Activated CD4-positive, alpha-beta T cell treated with anti-CD3 and anti-CD28 coated beads for 48 hours (primary cell): ENCODE measurements at regions not wholly inside any gene's neighbourhood (a gene's known extent, or its start where the extent isn't known, plus 50 kb on each side); places are given as distances from the start of the nearest gene placed in this dataset.

Source experiments
- DNase-seq: peaks from one replicate; pipeline ENCODE4 v3.0.0-alpha.2; 2020

DNA sequence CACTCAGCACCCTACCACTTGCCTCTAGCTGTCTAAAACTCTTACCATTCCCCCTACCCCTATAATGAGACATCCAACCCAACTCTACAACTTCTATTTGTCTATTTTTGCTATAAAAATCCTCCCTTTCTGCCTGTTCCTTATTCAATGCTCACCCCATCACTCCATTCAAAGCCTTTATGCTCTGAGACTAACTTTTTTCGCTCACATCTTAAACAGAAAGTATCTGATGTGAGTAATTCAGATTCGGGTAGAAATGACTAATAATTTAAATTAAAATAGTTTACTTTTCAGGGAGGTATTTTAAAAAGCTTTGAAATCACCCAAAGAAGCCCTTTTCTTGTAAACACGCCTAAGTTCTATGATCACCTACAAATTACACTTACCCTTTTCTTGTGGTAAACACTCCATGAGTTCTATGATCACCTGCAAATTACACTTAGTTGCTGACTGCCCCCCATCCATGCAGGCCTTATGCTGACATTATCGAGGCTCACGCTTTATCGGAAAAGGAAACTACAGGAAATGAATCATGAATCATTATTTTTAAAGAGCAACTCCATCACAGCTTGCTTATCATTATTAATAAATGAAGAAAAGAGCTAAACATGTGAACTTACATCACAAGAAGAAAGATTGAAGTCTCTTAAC lies 168.7 kb upstream of the PPP1R2C start:
- no peak for DNase-seq

DNA sequence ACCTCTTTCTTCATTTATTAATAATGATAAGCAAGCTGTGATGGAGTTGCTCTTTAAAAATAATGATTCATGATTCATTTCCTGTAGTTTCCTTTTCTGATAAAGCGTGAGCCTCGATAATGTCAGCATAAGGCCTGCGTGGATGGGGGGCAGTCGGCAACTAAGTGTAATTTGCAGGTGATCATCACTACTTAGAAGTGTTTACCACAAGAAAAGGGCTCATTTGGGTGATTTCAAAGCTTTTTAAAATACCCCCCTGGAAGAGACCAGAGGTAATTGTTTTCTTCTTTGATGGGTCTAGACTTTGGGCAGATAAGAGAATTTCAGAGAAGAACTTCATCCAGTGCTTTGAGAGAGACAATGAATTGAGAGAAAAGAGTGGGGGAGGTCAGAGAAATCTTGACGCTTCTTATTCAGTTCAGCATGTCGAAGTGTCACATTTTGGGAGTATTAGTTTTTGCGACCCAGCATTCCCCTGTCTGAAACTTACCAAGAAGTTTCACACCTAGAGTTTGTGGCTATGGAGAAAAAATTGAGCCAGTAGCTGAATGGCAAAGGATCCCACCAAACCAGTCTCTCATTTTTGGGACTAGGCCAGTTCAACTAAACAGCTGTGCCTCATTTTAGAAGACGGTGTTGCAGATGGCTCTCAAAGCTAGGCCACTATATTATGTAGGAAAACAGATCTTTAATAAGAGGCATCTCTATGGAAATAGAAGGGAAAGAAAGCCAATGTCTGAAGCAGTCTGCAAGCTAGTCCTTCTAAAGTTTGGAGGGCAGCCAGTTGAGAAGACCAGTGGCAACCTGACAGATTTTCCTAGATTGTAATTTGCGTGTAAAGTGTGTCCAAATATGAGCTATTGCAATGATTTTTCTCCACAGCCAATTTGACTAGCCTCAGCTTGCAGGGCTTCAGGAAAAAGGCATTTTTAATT lies 171.0 kb upstream of the PPP1R2C start:
- DNase-seq: no peak

DNA sequence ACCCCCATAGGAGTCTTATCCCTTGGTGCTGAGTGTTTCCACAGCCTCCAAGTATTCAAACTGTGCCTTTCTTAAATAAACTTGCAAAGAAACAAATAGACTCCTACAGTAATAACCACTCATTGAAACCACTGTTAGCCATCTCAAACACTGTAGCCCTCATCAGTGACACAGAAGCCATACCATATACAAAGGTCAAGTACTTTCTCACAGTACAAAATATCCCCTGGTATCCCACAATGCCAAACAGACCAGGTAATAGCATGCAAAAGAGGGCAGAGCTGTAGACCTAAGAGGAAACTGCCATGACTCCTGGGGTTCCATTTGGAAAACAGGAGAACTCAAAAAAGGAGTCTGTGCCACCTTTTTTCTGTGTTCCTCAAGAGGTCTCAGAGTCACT lies 173.8 kb upstream of the PPP1R2C start:
- DNase-seq: no peak

DNA sequence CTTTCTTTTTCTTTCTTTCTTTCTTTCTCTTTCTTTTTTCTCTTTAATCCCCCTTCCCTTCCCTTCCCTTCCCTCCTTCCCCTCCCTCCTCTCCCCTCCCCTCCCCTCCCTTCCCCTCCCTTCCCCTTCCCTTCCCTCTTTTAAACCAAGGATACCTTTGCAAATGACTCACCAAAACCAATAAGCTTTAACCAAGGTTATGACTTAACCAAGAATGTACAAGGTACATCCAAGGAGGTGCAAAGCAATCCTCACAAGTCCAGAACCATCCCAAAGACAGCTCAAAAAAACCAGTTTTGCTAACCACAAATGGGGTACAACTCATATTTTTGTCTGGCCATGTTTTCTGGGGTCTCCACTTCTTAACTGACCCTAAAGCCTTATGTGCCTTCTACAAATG lies 174.7 kb upstream of the PPP1R2C start:
- no peak for DNase-seq

DNA sequence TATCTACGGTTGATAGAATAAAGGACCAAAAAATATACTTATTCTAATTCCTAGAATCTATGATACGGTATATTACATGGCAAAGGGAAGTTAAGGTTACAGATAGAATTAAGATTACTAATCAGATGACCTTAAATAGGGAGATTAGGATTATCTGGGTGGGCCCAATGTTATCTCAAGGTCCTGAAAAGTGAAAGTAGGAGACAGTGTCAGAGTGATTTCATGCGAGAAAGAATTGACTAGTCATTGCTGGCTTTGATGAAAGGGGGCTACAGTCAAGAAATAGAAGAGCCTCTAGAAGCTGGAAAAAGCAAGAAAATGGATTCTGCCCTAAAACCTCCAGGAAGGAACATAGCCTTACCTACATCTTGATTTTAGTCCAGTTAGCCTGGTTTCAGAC lies 176.9 kb upstream of the PPP1R2C start:
- DNase-seq: no peak

DNA sequence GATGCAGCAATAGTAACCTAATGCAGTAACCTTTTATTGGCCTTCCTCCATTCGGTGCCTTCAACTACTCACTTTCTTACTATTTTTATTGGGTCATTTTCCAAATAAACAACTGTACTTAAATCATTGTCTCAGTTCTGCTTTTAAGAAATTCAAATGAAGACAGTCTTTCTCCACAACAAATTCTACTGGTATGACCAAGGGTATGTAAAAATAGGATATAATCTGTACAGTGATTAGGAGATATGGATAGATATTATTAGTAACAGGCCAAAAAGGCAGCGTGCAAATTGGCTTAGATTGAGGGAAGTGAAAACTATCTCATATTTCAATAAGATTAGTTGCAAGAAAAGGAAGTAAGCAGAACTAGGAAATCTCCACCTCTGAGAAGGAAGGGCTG lies 177.4 kb upstream of the PPP1R2C start:
- no peak for DNase-seq

DNA sequence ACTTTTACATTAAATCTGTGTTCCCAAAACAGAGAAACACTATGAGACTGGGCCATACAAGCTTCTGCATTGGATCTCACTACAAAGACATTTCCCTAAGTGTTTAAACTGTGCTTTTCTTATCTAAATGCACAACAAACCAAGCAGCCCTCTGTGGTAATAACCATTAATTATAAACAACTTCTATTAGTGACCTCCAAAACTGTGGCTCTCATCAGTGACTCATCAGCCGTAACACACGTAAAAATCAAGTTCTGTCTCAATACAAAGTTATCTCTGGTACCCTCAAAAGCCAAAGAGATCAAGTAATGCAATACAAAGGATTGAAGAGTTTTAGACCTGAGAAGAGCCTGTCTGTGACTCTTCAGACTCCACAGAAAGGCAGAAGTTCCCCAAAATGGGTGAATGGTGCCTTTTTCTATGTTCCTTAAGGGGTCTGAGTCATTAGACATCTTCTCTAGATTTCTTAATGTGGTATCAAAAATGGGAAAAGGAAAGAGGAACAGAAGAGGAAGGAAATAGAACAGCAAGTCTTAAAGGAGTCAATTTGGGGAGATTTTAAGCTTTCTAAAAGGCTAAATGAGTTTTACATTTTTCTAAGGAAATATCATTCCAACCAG lies 189.8 kb upstream of the PPP1R2C start:
- DNase-seq: no peak

DNA sequence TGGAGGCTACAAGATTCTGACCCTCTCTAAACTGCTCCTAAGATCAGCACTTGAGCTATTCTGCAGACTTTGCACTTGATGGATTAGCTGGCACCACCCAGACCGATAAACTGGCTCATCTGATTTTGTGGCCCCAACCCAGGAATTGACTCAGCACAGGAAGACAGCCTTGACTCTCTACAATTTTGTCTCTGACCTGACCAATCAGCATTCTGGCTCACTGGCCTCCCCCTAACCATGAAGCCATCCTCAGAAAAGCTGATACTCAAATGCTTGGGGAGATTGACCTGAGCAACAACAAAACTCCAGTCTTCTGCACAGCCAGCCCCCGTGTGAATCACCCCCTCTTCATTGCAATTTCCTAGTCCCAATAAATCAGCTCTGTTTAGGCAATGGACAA lies 195.4 kb upstream of the PPP1R2C start:
- no peak for DNase-seq

- DNase-seq: no peak
Observed at GRCh38 chrX:42975906-42976305, 197.9 kb upstream of the PPP1R2C start.

DNA sequence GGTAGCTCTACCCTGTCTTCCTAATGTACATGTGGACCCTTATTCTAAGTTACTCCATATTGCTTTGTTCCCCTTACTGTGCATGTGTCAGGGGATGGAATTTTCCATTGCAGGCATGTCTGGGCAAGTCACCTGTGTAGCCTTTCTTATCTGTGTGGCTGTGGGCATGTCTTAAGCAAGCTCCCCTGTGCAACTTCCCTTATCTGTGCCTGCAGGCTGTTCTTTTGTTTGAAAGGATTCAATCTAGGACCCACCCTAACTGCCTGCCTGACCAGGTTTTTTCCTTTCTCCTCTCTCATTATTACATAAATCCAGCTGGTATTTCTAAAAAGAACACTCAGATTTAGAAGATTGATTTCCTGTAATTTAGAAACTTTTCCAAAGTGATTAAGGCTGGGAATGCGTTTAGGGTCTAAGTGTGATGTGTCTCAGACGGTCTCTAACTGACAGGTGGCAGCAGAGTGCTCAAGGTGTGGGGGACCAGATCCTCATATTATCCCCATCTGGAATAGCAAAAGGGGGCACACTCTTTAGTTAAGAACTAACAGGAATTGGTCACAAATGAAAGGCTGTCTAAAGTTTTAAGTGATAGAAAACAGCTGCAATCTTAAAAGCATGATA lies 198.9 kb upstream of the PPP1R2C start:
- DNase-seq: no peak

- DNase-seq: no peak
Observed at GRCh38 chrX:42978655-42979379, 200.9 kb upstream of the PPP1R2C start.

DNA sequence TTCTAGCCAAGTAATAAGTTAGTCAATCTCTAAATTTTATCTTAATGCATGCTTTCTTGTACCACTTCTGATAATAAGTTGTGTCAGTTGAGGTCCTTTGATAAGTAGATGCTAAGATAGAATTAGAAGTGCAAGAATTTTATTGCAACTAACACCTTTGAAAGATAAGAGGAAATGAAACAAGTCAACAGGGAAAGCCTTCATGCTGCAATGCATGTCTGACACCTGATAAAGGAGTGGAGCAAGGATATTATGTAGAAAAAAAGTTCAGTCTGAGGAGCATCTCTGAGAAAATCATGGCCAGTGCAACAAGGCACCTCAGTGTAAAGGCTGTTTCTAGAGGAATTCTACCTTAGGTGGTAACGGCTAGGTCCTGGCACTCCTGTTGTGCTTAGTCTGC lies 210.7 kb upstream of the PPP1R2C start:
- DNase-seq: no peak

- DNase-seq: no peak
Observed at GRCh38 chrX:42992199-42992943, 214.4 kb upstream of the PPP1R2C start.

DNA sequence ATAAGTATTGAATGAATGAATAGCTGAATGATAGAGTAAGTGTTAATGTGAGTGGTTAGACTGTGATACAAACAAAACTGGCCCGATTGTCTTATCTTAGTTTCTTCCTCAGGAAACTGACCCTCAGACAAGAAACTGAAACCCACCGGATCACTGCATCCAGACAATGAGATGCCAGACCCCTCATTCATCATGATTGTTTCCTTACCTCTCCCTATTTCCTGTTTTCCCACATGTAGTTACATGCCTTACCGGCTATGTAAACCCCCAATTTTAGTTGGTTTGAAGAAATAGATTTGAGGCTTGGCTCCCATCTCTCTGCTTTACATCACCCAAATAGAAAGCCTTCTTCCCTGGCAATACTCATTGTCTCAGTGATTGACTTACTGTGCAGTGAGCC lies 218.9 kb upstream of the PPP1R2C start:
- DNase-seq: no peak

DNA sequence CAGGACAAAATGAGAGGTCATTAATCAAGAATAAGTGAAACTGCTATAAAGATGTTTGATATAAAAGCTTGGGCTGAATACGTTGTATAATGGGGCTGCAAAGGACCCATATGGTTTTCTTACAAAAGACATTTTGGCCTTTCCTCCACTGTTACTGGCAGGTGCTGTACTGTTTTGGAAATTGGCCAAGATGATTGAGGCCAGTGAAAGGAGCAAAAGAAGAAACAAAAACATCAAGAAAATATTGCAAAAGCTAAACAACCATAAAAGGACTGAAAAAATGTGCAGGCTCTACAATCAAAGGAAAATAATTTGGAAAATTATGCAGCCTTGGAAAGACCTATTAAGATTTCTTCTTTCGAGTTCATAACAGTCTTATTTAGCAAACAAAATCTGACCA lies 222.2 kb upstream of the PPP1R2C start:
- no peak for DNase-seq

DNA sequence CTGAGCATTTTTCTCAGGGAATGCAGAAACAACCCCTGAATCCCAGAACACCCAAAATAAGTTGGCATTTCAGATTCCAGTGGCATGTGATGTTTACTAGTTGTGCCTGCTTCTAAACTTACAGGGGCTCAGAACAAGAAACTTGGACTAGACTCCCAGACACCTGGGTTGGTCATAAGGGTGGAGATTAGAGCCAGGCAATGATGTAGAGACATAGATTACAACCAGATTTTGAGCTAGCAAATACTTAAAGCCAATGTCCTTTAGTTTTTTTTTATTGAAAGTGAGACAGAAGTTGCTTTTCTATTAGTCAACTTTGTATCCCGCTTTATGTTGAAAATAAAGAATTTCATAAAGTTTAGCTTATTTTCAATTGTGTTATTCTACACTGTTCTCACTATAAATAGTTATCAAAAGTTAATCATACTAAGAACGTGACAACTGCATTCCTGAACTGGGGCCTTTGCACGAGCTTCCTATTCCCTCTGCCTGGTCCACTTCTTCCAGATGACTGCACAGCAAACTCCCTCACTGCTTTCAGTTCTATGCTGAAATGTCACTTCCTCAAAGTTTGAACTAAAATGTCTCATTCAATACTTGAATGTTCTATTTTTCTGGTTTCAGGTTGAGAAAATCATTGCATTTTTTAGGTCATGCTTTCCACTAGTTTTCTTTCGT lies 224.7 kb upstream of the PPP1R2C start:
- DNase-seq: no peak

- no peak for DNase-seq
Observed at GRCh38 chrX:43003204-43003565, 225.2 kb upstream of the PPP1R2C start.

DNA sequence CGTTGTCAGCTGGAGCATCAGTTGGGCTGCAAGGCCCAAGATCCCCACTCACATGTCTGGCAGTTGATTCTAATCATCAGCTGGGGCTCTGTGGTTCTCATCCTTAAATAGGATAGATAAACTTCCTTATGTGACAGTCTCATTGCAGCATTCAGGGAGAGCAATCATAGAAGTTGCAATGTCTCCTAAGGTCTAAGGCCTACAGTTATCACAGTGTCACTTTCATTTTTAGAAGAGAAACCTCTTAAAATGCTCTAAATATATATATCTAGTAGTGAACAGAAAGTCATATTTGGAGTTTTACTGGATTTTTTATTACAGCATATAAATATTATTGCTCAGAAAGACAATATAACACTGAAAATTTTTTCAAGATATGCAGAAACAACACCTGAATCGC lies 226.0 kb upstream of the PPP1R2C start:
- DNase-seq: no peak

- no peak for DNase-seq
Observed at GRCh38 chrX:43005561-43005960, 227.6 kb upstream of the PPP1R2C start.

DNA sequence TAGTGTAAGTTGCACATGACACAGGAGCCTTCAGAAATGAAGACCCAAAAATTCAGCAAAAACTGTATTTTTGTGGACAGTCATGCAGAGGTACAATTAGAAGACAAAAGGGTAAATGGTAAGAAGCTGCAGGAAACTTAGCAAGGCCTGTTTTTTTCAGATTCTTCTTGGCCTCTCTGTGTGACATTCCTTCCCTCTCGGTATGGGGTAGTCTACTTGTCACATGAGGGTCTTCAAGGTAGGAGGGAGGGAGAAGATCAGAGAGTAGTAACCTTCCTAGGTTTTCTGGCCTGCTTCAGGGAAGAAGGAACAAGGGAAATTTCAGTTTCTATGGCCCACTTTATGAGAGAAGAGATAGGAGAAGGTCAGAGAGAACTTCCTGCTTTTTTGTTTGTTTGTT lies 230.4 kb upstream of the PPP1R2C start:
- no peak for DNase-seq

GRCh38 chrX:43016021-43016420 lies 238.1 kb upstream of the PPP1R2C start:
- DNase-seq: no peak

GRCh38 chrX:43018031-43018430 lies 240.1 kb upstream of the PPP1R2C start:
- DNase-seq: no peak
